ENCODE measurements at regions not wholly inside any gene's neighbourhood (a gene's known extent, or its start where the extent isn't known, plus 50 kb on each side); places are given as distances from the start of the nearest gene placed in this dataset.
A peak's percentile ranks its signal among the peaks of the same experiment; 100 is the strongest.
"Not testable (repeated sequence)": the region's sequence is repeated elsewhere in the genome, so short reads cannot be mapped to it uniquely, and the experiment has no call there.

DNA sequence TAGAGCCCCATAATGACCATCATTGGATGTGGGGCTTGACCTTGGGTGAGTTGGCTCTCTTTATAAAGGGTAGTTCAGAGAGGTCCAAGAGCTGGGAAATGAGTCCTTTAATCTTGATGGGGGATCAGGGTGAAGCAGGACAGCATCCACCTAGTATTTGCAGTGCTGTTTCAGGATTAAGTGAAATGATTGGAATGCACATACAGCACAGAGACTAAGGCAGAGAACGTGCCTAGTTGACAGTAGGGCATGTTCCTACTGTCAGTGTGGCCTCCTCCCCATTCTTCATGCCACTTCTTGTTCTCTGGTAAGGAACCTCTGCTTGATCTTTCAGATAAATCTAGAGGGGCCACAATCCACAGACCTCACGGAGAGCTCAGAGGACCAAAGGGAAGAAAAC is 78.9 kb downstream of the TRIM43 start:
- WGBS (ENCODE audit: insufficient coverage, low lambda C conversion rate), result no CpG with 5 or more reads among the region's 2 CpGs
- H3K4me1 ChIP-seq (ENCODE audit: control insufficient read depth, insufficient read depth, low read length), result peaks cover 4% of the 10 kb centered on the region
- DNase-seq, result no peak
- H3K4me3 ChIP-seq (ENCODE audit: low read length), result no peak overlapping the region
- H3K27ac ChIP-seq (ENCODE audit: low read length), result no peak overlapping the region
- no peaks in the 10 kb centered on the region for H3K36me3 ChIP-seq (ENCODE audit: control insufficient read depth, insufficient read depth, low read length)
- no peaks in the 10 kb centered on the region for H3K27me3 ChIP-seq (ENCODE audit: control insufficient read depth, insufficient read depth, low read length)
- no peaks in the 10 kb centered on the region for H3K9me3 ChIP-seq (ENCODE audit: control insufficient read depth, low read depth, low read length)

DNA sequence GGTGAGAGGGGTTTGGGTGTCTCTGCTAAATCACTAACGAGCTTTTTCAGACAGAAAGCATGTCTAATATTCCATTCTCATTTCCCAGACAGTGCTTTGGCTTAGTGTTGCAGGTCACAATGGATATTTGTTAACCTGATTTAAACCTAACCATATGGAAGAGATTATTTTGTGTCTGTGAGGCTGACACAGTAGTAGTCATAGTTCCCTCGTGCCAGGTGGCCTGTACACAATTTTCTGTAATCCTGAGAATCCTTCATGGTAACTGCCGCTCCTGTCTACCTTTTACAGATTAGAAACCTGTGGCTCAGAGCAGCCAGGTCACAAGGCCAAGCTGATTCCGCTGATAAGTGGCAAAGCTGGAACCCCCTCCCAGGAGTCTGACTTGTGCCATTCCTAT is 79.4 kb downstream of the TRIM43 start:
- H3K4me1 ChIP-seq (ENCODE audit: control insufficient read depth, insufficient read depth, low read length); DNase-seq; H3K27me3 ChIP-seq (ENCODE audit: control insufficient read depth, insufficient read depth, low read length); H3K36me3 ChIP-seq (ENCODE audit: control insufficient read depth, insufficient read depth, low read length); H3K4me3 ChIP-seq (ENCODE audit: low read length); H3K27ac ChIP-seq (ENCODE audit: low read length); H3K9me3 ChIP-seq (ENCODE audit: control insufficient read depth, low read depth, low read length): not testable (repeated sequence)
- no CpG with 5 or more reads among the region's 4 CpGs for WGBS (ENCODE audit: insufficient coverage, low lambda C conversion rate)

DNA sequence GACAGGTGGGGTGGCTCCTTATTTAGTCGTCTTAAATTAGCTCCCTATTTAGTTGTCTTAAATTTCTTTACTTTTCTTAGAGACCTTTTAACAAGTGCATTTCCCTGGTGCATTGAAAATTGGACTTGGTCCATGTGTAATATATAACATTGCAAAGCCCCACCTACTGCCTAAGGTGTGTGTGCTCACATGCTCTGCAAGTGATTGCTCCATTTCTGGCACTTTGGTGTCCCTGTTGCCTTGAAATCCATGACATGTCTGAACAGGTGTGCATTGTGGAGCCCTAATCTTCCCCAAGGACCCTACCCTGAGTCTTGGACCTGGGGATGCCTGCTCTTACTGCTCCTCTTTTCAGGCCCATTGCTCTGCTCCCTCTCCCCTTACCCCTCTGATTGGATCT is 80.2 kb downstream of the TRIM43 start:
- WGBS (ENCODE audit: insufficient coverage, low lambda C conversion rate), result no CpG with 5 or more reads among the region's 1 CpG
- H3K36me3 ChIP-seq (ENCODE audit: control insufficient read depth, insufficient read depth, low read length), result not testable (repeated sequence)
- peak; percentile 32 to 65 for DNase-seq

DNA sequence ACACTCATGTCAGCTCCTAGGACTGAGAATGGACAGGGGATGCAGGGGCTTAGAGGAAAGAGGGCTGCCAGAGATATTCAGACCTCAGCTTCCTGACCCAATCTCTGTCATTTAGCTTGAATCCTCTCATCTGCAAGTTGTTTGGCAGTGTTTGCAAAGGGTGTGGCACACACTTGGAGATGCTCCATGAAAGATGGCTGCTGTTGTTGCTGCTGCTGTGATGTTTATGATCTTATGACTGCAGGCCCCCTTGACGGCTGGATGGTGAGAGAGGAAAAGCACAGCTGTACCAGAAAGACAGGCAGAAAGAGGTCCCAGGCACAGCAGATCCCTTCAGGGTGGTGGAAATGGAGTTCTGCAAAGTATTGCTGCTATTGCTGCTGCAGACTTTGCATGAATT is 80.7 kb downstream of the TRIM43 start:
- H3K4me3 ChIP-seq (ENCODE audit: low read length); H3K36me3 ChIP-seq (ENCODE audit: control insufficient read depth, insufficient read depth, low read length); H3K27me3 ChIP-seq (ENCODE audit: control insufficient read depth, insufficient read depth, low read length); H3K4me1 ChIP-seq (ENCODE audit: control insufficient read depth, insufficient read depth, low read length); H3K9me3 ChIP-seq (ENCODE audit: control insufficient read depth, low read depth, low read length); H3K27ac ChIP-seq (ENCODE audit: low read length); DNase-seq: not testable (repeated sequence)
- WGBS (ENCODE audit: insufficient coverage, low lambda C conversion rate), result no CpG with 5 or more reads among the region's 1 CpG

More for the DNA sequence above, 80.2 kb downstream of the TRIM43 start:
- H3K4me1 ChIP-seq (ENCODE audit: control insufficient read depth, insufficient read depth, low read length); H3K4me3 ChIP-seq (ENCODE audit: low read length); H3K27ac ChIP-seq (ENCODE audit: low read length); H3K27me3 ChIP-seq (ENCODE audit: control insufficient read depth, insufficient read depth, low read length); H3K9me3 ChIP-seq (ENCODE audit: control insufficient read depth, low read depth, low read length): not testable (repeated sequence)

DNA sequence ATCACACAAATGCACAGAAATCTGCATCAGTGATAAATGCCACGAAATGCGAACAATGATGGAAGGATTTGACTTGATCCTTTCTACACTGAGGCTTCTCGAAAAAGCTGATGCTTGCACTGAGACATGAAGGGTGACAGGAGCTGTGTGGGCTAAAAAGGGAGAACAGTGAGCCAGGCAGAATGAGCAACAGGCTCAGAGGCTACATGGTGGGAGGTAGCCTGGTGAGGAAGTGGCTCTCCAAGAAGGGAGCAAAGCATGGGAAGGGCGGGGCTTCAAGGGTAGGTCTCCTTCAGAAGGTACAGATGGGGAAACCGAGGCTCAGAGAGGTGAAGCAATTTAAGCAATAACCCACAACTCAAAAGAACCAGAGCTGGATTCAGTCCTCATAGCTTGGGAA is 82.4 kb downstream of the TRIM43 start:
- Histone ChIP-seq H3K36me3 (ENCODE audit: control insufficient read depth, insufficient read depth, low read length) (no peaks in the 10 kb centered on the region), H3K4me3 (ENCODE audit: low read length) (no peak overlapping the region), H3K4me1 (ENCODE audit: control insufficient read depth, insufficient read depth, low read length) (peaks cover 4% of the 10 kb centered on the region), H3K27me3 (ENCODE audit: control insufficient read depth, insufficient read depth, low read length) (no peaks in the 10 kb centered on the region), H3K27ac (ENCODE audit: low read length) (no peak overlapping the region), H3K9me3 (ENCODE audit: control insufficient read depth, low read depth, low read length) (no peaks in the 10 kb centered on the region)
- DNase-seq, result no peak
- 100% methylated on average over 1 of the region's 5 CpGs for WGBS (ENCODE audit: insufficient coverage, low lambda C conversion rate)

DNA sequence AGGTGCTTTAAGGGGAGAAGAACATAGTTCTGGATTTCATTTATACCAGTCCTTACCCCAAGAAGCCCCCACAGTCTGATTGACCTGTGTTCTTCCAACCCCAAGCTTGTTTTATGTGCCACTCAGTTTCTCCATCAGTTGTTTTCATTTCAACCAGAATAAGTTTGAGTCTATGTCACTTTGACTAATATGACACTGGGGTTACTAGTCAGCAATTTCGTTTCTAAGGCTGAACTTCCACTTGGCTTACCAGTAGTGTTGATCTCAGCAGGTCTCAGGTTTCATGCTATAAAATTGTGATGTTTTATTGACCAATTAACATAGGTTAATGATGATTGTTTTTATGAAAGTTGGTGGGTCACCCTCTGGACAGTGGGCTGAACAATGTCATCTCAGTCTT is 84.8 kb downstream of the TRIM43 start:
- no CpG with 5 or more reads among the region's 1 CpG for WGBS (ENCODE audit: insufficient coverage, low lambda C conversion rate)
- not testable (repeated sequence) for H3K4me3 ChIP-seq (ENCODE audit: low read length)

DNA sequence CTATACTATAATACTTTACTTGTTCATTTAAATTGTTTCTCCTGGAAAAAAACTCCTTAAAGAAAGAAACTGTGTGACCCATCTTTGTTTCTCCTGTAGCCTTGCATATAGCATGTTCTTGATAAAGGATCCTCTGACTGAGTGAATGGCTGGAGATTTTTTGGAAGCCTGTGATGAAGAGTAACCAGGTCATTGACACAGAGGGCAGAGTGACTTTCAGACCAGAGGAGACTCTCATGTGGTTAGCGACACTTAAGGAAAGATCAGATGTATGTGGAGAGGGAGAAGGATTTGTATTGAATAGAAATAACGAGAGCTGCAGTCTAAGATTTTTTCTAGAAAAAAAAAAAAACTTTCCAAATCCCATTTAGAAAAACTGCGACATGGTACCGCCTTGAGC is 85.5 kb downstream of the TRIM43 start:
- H3K27ac ChIP-seq (ENCODE audit: low read length), result no peak overlapping the region
- DNase-seq, result no peak
- no peaks in the 10 kb centered on the region for H3K9me3 ChIP-seq (ENCODE audit: control insufficient read depth, low read depth, low read length)
- H3K4me1 ChIP-seq (ENCODE audit: control insufficient read depth, insufficient read depth, low read length), result peaks cover 7% of the 10 kb centered on the region
- 73% methylated on average over 2 of the region's 4 CpGs for WGBS (ENCODE audit: insufficient coverage, low lambda C conversion rate)
- H3K36me3 ChIP-seq (ENCODE audit: control insufficient read depth, insufficient read depth, low read length), result no peaks in the 10 kb centered on the region
- no peak overlapping the region for H3K4me3 ChIP-seq (ENCODE audit: low read length)
- H3K27me3 ChIP-seq (ENCODE audit: control insufficient read depth, insufficient read depth, low read length), result no peaks in the 10 kb centered on the region

More for the DNA sequence above, 84.8 kb downstream of the TRIM43 start:
- H3K4me1 ChIP-seq (ENCODE audit: control insufficient read depth, insufficient read depth, low read length); H3K27ac ChIP-seq (ENCODE audit: low read length); DNase-seq; H3K27me3 ChIP-seq (ENCODE audit: control insufficient read depth, insufficient read depth, low read length); H3K36me3 ChIP-seq (ENCODE audit: control insufficient read depth, insufficient read depth, low read length); H3K9me3 ChIP-seq (ENCODE audit: control insufficient read depth, low read depth, low read length): not testable (repeated sequence)

DNA sequence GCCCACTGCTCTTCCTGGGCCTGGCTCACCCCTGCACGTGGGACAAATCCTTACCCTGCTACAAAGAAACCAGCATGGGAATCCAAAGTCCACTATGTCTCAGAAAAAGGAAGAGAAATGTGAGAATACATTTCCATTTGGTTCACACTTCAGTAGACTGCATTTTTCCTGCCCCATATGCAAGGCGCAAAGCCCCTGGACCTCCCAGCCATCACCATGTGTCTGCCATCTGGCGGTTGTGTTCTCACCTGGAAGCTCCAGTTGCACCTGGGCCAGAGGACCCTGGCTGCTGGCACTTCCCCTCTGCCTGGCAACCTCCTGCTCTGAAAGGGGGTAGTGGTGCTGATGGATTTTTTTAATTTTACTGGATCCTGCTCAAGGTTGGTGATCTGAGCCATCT is 86.0 kb downstream of the TRIM43 start:
- not testable (repeated sequence) for H3K4me1 ChIP-seq (ENCODE audit: control insufficient read depth, insufficient read depth, low read length); H3K4me3 ChIP-seq (ENCODE audit: low read length); H3K27me3 ChIP-seq (ENCODE audit: control insufficient read depth, insufficient read depth, low read length); H3K27ac ChIP-seq (ENCODE audit: low read length); H3K9me3 ChIP-seq (ENCODE audit: control insufficient read depth, low read depth, low read length); H3K36me3 ChIP-seq (ENCODE audit: control insufficient read depth, insufficient read depth, low read length)
- no CpG with 5 or more reads among the region's 3 CpGs for WGBS (ENCODE audit: insufficient coverage, low lambda C conversion rate)
- DNase-seq, result peak in 1 of 2 donors; percentile 40

DNA sequence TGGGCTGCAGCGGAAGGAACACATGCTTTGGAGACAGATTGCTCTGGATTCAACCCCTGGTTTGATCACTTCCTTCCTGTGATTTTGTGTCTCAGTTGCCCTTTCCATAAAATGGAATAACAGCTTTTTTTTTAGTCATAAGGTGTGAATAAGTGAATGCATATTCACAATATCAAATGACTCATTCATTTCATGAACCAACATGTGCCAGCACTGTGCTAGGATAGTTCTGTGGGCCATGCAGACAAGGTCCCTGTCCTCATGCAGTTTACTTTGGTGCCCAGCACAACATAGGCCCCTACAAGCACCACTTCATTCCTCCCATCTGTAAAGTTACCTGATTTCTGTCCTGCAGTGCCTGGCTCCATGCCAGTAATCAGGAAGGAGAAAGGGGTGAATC is 89.4 kb downstream of the TRIM43 start:
- WGBS (ENCODE audit: insufficient coverage, low lambda C conversion rate), result no CpG with 5 or more reads among the region's 1 CpG
- DNase-seq; H3K36me3 ChIP-seq (ENCODE audit: control insufficient read depth, insufficient read depth, low read length); H3K4me1 ChIP-seq (ENCODE audit: control insufficient read depth, insufficient read depth, low read length); H3K9me3 ChIP-seq (ENCODE audit: control insufficient read depth, low read depth, low read length); H3K4me3 ChIP-seq (ENCODE audit: low read length); H3K27ac ChIP-seq (ENCODE audit: low read length); H3K27me3 ChIP-seq (ENCODE audit: control insufficient read depth, insufficient read depth, low read length): not testable (repeated sequence)

DNA sequence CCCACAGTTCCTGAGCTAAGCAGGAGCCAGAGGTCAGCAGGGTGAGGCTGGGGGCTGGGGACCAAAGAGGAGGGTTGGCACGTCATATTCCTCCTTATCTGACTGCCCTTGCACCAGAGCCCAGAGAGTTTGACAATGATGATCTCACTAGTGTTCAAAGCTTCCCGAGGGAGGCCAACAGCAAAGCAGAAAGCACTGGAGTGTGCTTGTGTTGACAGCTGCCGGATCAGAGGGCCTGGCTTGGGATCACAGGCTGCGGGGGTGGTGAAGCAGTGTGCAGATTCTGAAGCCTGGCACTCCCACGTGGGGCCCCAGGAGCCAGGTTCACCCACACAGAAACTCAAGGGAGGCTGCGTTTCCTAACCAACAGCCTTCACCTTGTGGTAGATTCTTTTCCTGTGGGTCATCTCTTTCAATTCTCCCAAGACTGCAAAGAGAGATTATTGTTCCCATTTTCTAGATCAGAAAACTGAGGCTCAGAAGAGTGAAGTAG is 89.8 kb downstream of the TRIM43 start:
- H3K27ac ChIP-seq (ENCODE audit: low read length); H3K36me3 ChIP-seq (ENCODE audit: control insufficient read depth, insufficient read depth, low read length); H3K4me1 ChIP-seq (ENCODE audit: control insufficient read depth, insufficient read depth, low read length); H3K4me3 ChIP-seq (ENCODE audit: low read length); H3K9me3 ChIP-seq (ENCODE audit: control insufficient read depth, low read depth, low read length); H3K27me3 ChIP-seq (ENCODE audit: control insufficient read depth, insufficient read depth, low read length): not testable (repeated sequence)
- no CpG with 5 or more reads among the region's 6 CpGs for WGBS (ENCODE audit: insufficient coverage, low lambda C conversion rate)
- DNase-seq, result peak in 1 of 2 donors; percentile 42

DNA sequence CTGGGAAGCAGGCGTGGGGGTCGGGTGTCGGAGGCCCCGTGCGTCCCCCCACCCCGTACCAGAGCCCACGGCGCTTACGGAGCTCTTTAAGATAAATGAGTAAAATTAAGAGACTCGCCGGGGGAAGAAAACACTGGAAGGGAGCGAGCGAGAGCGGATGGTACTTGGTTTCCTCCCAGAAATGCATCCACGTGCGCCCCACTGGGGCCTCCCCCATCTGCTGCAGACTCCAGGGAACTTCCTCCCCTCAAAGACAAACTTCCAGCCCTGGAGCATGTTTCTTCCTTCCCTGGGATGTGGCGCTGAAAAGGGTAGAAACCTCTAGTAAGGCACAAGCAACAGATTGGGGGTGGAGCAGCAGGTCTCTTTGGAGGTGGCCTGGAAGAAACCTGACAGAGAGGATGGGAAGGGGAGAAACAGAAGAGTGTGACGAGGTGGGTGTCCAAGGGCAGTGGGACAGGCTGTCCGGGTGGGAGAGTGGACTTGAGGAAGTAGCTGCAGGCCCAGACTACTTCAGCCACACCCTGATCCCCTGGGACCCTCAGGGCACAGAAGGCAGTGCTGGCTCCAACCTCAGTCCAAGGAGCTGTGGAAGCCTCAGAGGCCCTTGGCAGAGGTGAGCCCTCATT is 91.2 kb downstream of the TRIM43 start:
- H3K36me3 ChIP-seq (ENCODE audit: control insufficient read depth, insufficient read depth, low read length); DNase-seq; H3K27me3 ChIP-seq (ENCODE audit: control insufficient read depth, insufficient read depth, low read length); H3K4me1 ChIP-seq (ENCODE audit: control insufficient read depth, insufficient read depth, low read length); H3K9me3 ChIP-seq (ENCODE audit: control insufficient read depth, low read depth, low read length): not testable (repeated sequence)
- Histone ChIP-seq H3K4me3 (ENCODE audit: low read length) (peak overlapping the region; percentile 38), H3K27ac (ENCODE audit: low read length) (peak overlapping the region; percentile 25)
- no CpG with 5 or more reads among the region's 19 CpGs for WGBS (ENCODE audit: insufficient coverage, low lambda C conversion rate)

Data from large intestine (tissue), 3 donors.